ENCODE measurements at regions not wholly inside any gene's neighbourhood (a gene's known extent, or its start where the extent isn't known, plus 50 kb on each side); places are given as distances from the start of the nearest gene placed in this dataset.

GRCh38 chr20:2244993-2245392 is 50.8 kb upstream of the TGM3 start:
- TF ChIP-seq CTCF (IDR thresholded peaks at IDR 0.05): no peak
- intact Hi-C loops (cut with DNase I; ENCODE audit: low total_unique reads): no loop called here
- Histone ChIP-seq H3K4me3 (no peak overlapping the region), H3K27ac (no peak overlapping the region), H3K9me3 (no peaks in the 10 kb centered on the region), H3K4me1 (no peaks in the 10 kb centered on the region), H3K27me3 (peaks cover 0 to 12% of the 10 kb centered on the region in 2 donors), H3K36me3 (no peaks in the 10 kb centered on the region)
- no peak for DNase-seq

GRCh38 chr20:2245637-2246036 is 50.2 kb upstream of the TGM3 start:
- no peak for TF ChIP-seq CTCF (IDR thresholded peaks at IDR 0.05)
- no peak overlapping the region for H3K4me3 ChIP-seq

More at GRCh38 chr20:2245637-2246036, 50.2 kb upstream of the TGM3 start:
- Histone ChIP-seq H3K36me3 (no peaks in the 10 kb centered on the region), H3K27me3 (peaks cover 0 to 12% of the 10 kb centered on the region in 2 donors), H3K4me1 (no peaks in the 10 kb centered on the region), H3K27ac (no peak overlapping the region), H3K9me3 (no peaks in the 10 kb centered on the region)
- intact Hi-C loops (cut with DNase I; ENCODE audit: low total_unique reads): no loop called here
- DNase-seq: no peak

Data from tibial artery (tissue), 4 donors.